Right renal pelvis (tissue), 4 donors: ENCODE measurements at regions not wholly inside any gene's neighbourhood (a gene's known extent, or its start where the extent isn't known, plus 50 kb on each side); places are given as distances from the start of the nearest gene placed in this dataset.
"Not testable (repeated sequence)": the region's sequence is repeated elsewhere in the genome, so short reads cannot be mapped to it uniquely, and the experiment has no call there.

ENCODE experiments used
- DNase-seq, 4 donors: peaks; one replicate each; pipeline ENCODE4 v3.0.0-alpha.2; 2013; ENCODE audit warnings: low read depth in 4 of 4, low spot score in 3 of 4, missing footprints in 1 of 4

DNA sequence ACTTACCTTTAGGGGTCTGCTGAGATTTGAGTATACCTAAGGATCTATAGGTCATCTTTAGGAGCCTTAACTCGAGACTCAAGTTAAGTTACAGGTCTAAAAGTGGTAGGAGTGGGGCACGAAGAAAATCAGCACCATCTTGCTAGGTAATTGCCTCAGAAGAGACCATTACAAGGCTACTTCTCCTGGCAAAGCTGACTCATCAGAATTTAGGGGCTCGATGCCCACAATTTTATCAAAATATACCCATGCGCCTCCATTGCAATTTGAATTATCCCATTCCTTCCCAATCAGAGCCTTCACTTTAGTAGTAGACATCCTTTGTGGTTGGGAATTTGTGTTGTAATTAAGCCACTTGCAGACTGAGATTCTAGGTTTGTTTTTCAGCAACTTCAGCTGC, 1994.3 kb downstream of the MRPL39 start:
- DNase-seq: no peak

DNA sequence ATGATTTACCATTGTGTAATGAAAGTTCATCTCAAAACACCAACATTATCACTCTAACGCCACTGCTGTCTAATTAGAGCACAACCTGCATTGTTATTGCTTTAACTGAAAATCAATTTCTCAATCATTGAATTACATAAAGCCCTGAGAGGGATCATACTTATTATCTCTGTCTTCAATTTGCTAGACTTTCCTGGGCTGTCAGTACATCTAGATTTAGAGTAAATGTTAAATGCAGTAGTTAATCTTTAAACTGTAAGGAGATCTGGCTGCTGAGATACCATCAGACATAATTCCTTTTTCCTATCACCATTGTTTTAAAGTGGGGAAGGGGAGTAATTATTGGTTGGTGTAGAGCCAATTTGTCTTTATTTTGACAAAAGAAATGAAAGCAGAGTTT, 1995.1 kb downstream of the MRPL39 start:
- DNase-seq: no peak

DNA sequence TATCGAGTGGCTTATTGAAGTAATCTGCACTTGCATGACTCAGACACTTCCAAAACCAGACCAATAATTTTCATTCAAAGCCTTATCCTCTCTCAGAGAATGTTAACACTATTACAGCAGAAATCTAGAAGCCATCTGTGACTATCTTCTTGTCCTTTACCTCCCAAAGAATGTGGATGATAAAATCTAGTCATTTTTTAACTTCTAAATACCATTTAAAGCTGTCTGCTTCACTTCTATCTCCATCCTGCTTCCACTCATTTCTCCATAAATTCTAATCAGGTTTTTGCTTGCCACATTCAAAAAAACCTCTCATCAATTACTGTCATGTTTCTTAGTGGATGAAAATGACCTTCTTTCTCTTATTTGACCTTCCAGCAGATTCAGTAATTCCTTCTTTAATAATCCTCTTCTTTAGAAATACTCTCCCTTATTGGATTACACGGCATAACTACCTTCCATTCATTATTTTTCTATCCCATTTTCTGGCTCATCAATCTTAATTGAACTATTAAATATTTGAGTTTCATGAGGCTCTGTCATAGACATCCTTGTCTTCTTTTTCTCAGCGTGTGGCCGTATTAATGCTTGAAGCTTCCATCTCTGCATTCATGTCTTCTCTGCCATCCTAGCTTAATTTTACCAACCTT, 1999.4 kb downstream of the MRPL39 start:
- DNase-seq: no peak

DNA sequence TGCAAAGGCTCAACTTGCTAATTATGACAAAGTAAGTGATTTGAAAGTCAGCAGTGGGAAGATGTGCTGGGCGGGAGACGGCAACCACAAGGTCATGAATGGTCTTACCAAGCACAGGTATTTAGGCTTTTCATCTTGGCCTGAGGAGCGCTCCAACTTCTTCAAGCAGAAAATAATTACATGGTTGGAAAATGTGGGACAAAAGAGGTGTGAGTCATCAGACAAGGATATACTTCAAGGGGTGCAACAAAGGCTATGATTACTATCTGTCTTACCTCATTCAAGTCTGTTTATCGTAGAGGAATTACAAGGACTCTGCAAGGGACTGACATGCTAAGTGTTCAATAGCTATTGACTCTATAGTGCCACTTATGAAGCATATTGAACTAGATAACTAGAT, 2005.7 kb downstream of the MRPL39 start:
- no peak for DNase-seq

DNA sequence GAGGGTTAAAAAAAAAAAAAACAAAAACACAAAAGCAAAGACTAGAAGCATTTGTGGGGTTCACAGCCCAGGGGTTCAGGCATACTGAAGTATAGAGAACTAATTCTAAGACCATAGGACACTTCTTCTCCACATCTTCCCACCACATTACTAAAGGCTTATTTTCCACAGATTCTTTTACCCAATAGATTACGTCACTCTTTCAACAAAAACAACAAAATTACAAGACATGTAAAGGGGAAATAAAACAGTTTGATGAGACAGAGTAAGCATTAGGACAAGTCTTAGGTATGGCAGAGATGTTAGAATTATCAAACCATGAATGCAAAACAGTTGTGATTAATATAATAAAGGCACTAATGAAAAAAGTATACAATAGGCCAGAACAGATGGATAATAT, 2013.7 kb downstream of the MRPL39 start:
- no peak for DNase-seq

DNA sequence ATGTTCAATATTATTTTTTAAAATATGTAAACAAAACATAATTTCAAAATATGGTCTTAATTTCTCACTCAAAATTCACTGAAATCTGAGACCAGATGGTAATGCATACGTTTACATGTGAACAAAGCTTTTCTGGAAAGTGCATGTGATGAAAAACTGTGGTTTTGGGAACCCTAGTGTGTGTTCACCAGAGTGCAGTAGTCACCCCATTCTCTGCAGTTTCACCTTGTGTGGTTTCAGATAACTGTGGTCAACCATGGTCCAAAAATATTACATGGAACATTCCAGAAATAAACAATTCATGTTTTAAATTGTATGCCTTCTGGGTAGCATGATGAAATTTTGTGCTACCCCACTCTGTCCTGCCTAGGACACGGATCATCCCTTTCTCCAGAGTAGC, 2021.9 kb downstream of the MRPL39 start:
- no peak for DNase-seq

DNA sequence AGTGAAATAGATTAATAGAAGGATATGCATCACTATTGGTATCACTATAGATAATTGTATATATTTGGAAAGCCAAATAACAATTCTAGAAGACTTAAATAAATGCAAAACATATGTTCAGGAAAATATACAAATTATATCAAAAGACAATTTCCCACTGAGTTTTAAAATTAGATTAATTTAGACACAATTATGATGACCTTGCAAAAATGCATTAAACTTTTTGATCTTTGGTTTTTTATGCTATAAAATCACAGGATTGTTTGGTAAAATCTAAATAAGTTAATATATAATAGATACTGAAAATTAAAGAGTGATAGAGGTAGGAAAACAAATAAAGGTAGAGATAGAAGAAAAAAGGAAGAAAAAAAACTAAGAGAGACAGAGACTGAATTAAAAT, 2027.7 kb downstream of the MRPL39 start:
- DNase-seq: no peak

DNA sequence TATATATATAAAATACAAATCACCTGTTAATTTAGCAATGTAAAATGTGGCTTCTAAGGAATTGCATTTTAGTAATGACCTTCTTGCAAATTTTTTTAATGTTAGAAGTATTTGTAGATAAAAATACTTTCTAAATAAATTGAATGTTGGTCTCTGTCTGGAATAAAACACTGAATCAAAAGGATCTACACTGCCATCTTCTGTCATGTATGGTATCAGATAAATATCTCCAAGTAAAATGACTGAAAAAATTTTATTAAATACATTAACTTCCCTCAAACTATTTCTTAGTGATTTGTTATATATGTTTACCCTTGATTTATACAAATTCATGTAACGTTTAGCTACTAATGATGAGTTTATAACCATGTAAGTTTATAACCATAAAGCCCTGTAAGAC, 2029.3 kb downstream of the MRPL39 start:
- DNase-seq: no peak

DNA sequence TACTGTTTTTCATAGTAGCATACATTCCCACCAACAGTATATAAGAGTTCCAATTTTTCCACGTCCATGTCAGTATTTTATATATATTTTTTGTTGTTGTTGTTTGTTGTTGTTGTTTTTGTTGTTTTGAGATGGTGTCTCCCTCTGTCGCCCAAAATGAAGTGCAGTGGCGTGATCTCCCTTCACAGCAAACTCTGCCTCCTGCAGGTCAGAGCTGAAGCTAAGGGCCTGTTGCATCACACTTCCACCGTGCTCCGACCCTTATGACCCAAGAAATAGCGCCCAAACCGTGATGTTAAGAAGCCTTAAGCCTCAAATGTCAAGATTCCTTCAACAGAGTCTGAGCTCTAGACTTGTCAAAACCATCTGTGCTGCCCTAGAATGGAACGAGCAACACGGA, 2032.3 kb downstream of the MRPL39 start:
- DNase-seq: no peak

DNA sequence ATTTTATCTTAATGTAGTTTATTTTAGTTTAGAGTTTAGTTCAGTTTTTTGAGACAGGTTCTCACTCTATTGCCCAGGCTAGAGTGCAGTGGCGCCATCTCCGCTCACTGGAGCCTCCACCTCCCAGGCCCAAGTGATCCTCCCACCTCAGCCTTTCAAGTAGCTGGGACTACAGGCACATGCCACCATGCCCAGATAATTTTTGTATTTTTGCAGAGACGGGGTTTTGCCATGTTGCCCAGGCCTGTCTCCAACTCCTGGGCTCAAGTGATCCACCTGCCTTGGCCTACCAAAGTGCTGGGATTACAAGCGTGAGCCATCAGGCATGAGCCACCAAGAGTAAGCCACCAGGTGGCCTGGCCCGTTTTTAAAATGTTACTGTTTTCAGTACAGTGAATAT, 2058.4 kb downstream of the MRPL39 start:
- DNase-seq: not testable (repeated sequence)

DNA sequence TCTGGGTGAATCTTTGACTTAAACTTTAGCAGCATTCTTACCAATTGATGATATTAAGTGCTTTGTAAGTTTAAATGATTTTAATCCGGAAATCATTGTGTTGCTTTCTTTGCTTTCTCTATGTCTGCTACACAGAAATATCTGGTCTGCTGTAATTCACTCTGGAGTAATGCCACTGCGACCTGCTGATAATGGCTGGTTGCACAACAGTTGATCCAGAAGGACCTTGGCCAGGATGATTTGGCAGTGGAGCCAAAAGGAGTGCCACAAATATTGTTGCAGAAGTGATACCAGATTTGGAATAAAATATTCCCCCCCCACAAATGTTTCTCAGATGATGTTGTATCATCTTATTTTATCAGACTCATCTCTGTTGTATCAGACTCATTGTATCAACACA, 2063.9 kb downstream of the MRPL39 start:
- DNase-seq: no peak

DNA sequence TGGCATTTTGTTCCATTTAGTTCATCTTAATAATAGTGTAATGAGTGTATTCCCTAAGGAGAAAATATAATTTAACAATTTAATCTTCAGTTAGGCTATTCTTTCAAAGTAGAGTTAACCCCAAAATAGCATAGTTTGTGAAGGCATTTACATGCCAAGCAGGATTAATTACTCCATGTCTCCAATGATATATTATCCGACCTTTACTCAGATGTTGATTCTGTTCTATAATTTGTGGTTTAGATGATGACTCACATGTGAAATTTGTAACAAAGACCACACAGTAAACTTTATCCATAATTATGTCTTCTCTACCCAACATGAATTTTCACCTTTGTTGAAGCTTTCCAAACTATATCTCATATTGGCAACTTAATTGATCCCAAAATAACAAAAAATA, 2065.2 kb downstream of the MRPL39 start:
- no peak for DNase-seq

DNA sequence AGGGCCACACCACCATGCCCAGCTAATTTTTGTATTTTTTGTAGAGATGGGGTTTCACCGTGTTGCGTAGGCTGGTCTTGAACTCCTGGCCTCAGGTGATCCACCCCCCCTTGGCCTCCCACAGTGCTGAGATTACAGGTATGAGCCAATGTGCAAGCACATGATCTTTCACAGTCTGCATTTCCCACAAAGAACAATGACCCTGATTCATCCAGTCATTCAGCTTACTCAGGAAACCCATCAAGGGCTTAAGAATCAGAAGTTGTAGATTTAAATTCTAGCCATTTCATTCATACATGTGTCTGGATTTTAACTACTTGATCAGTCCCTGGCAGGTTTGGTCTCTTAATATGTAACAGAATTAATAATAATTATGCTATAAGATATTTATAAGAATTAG, 2065.7 kb downstream of the MRPL39 start:
- DNase-seq: no peak

DNA sequence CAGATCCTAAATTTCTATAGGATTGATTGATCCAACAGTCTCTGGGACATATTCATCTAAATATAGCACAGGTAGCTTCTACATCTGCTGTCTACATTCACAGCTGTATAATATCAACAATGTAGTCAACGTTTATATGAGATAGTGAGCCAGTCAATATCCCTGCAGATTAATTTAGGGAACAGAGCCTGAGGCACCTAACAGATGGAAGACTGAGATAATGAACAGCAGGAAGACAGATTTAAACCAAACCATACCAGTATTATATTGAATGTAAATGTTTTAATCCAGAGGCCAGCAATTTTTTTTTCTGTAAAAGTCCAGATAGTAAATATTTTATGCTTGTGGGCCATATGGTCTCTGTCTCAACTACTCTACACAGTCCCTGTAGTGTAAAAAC, 2072.4 kb downstream of the MRPL39 start:
- DNase-seq: no peak

DNA sequence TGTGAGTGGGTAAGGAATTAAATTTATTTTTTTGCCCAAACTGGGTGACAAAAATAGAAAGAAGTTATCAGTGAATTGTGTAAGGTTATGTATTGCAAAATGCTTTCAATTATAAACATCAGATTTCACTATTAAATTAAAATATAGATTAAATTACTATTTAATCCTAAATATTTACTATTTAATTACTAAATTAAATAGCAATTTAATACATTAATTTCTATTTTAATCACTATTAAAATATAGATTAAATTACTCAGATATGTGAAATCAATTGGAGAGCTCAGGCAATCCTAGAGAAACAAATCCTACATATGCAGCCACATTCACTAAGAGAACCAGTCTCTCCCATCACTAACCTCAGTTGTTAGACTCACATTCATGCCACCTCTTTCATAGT, 2075.8 kb downstream of the MRPL39 start:
- no peak for DNase-seq

DNA sequence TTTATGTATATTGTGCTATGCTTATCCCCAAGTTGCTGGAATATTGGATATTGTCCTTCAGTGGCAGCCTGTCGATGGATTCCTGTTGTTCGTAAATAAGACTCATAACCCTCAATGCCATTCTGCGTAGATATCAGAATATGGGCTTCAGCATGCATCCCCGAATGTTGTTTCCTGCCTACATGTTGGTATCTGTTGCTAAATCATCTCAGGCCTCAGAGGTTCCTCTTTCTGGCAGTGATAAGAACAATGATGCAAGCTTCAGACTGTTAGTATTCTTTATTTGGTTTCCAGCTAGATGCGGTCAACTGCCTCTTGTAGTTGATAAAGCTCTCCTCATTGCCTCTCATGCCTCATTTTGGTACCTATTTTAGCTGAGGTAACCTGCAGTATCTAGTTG, 2082.6 kb downstream of the MRPL39 start:
- no peak for DNase-seq

DNA sequence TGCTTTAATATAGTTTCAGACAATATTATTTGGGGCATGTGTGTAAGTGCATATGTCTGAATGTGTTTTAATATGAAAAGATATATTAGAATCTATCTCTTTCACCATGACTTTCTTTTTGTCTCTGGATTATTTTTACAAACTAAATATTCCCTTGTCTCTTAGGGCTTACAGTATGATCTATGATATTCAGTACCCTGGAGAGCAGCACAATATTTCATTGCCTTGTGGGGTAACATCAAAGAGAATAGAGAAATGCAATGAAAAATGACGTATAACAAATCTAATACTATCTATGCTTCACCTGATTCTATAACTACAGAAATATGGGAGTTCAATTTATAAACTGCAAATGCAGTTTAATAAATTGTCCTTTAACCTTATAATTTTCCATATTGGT, 2084.5 kb downstream of the MRPL39 start:
- DNase-seq: no peak

DNA sequence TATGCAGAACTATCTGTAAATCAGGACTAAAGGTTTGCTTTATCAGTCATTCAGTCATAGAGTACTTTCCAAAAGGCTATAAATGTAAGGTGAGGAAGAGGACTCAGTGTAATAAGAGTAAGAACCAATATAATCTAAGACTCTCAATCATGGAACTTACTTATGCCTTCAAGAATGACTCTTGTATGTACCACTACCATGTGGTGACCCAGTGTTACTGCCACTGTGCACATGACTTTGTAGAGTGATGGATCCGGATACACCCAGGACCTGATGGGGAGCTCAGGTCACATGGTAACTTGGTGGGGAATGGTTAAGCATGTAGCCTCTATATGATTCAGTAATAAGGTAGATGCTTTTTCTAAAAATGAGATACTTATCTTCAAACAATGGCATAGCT, 2099.8 kb downstream of the MRPL39 start:
- no peak for DNase-seq

DNA sequence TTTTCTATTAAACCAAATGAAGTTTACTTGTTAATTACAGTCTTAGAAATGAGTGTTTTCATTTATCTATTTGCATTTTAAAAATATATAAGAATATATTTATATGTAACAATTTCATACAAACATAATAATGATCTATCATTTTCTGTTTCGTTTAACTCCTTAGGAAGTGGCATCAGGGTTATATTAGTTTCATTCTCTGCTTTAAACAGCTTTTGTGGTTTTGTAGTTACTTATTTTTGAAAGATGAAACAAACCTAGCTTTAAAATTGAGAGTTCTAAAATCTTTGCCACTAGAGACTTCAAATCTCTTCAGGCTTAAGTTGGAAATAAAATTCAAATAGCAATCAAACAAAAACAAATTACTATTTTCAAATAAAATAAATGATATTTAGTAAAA, 2110.6 kb downstream of the MRPL39 start:
- no peak for DNase-seq

DNA sequence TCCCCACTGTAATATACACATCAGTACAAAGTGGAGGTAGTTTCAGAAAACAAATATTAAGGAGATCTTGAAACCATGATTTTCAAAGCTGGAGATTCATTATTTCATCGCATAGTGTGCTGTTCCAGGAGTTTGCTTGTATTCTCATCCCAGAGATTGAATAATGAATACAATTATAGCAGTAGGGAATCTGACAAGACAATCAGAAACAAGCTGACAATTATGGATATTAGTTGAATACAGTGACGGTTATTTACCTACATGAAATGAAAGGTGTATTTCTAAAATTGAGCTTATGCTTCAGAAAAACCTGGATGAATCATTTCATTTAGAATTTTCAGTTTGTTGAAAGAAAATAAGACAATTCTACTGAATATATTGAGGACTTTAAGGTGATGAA, 2119.0 kb downstream of the MRPL39 start:
- DNase-seq: no peak

DNA sequence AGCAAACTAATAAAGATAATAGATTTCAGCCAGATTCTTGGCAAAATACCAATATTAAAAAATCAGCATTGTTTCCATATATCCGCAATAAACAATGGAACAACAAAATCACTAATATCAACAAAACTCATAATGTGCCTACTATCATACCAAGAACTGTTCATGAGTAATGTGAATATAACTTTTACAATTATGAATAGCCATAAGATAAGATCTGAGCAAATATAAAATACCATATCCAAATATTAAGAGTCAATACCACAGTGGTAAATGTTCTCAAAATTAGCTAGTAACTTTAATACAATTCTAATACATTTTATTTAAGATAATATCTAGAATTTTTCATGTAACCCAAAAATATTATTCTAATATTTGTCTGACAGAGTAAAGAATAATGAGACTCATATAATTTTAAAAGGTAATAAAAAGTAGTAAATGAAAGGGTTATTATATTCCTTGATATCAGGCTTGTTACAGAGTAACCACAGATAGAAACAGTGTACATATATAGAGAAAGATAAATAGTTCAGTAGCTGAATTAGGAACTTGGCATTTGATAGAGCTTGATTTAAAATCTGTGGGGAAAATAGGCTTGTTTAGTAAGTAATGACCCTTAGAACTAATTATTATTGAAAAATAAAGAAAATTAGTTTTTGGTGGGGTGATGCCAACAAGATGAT, 2126.6 kb downstream of the MRPL39 start:
- DNase-seq: no peak

DNA sequence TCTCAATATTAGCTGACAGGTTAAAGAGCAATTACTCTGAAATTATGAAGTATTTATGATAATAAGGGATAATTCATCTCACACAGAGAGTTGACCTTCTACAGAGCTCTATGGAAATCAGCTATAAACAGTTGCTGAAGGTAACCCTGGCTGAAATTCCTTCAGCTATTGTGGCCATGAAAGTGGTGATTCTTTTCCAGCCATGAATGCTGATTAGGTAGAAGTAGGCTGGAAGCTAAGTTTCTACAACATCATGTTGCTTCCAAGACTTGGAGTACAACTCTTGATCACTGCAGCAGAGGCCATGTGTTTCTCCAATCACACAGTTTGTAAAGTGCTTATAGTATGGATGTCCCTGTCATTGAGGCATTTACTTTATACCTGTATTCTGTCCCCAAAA, 2128.9 kb downstream of the MRPL39 start:
- DNase-seq: no peak
